RPMI8226 (cell line): ENCODE measurements at regions not wholly inside any gene's neighbourhood (a gene's known extent, or its start where the extent isn't known, plus 50 kb on each side); places are given as distances from the start of the nearest gene placed in this dataset.
"Not testable (repeated sequence)": the region's sequence is repeated elsewhere in the genome, so short reads cannot be mapped to it uniquely, and the experiment has no call there.

Source experiments
- DNase-seq: peaks from one replicate; pipeline ENCODE4 v3.0.0-alpha.2; 2015

- no peak for DNase-seq
These were observed 309.2 kb upstream of the SPTLC3 start for GRCh38 chr20:12699374-12700228.

DNA sequence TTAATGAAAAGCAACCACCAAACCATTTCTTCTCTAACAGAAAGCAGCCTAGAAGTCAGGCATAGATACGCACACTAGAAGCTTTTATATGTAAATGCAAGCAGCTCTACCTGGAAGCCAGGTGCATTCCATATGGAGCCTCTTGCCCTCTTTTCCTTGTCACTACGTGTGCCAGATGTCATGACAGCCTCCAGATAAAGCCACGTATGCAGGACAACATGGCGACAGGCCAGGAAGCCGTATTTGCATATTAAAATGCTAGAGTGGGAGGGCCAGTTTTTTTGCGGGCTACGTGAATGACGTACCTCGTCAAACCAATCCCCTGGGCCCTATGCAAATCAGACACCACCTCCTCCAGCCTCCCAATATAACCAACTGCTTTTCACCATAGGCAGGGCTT is 308.1 kb upstream of the SPTLC3 start:
- peak; percentile 12 for DNase-seq

- DNase-seq = no peak
These were observed 306.5 kb upstream of the SPTLC3 start for GRCh38 chr20:12702312-12702711.

- DNase-seq = no peak
These were observed 293.4 kb upstream of the SPTLC3 start for GRCh38 chr20:12715371-12715770.

DNA sequence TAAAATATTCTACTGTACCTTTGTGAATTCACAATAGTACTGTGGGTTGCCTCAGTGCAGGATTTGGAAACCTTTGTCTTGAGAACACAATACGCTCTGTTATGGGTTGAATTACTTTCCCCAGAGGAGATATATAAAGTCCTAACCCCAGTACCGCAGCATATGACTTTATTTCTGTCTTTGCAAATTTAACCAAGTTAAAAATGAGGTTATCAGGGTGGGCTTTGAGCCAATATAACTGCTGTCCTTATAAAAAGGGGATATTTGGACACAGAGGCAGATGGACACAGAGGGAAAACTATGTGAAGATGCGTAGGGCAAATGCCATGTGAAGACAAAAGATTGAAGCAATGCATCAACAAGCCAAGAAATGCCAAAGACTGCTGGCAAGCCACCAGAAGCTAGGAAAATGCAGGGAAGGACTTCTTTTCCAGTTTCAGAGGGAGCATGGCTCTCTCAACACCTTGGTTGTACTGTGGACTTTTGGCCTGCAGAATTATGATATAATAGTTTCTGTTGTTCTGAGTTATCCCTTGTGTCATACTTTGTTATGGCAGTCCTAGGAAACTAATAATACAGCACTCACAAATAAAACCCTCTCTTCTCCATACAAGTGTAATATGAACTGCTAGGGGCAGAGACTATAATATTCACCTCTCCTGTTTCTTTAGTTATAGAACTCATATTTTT is 292.6 kb upstream of the SPTLC3 start:
- DNase-seq = no peak

DNA sequence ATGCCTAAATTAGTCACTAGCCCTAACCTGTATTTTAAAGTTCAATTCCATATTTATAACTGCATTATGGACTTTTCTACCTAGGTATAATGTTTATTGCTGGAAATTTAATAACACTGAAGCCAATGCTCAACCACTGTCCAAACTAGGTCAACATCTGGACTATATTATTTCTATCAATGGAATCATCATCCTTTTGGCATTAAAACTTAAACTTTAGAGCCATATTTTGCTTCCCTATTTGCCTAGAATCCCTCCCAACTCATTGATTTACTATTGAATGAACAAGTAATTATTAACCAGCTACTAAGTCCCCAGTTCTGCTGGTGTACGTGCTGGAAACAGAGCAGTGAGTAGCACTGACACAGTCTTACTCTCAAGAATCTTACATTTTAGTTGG is 291.7 kb upstream of the SPTLC3 start:
- no peak for DNase-seq

DNA sequence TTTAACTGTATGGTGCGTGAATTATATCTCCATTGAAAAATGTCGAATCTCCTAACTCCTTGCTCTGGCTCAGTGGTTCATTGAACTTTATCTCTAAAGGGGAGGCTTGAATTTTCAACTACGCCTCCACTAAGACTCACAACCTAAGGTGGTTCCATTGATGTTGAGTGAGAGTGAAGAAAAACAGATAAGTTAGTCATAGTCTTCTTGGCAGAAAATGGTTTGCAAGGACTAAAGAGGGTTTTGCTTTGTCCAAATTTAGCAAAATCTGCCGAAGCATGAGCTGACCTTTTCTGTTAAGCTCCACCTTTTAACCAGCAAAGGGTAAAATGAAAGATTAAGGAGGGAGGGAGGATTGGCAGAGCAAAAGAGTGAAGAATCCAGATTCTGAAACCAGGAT is 290.2 kb upstream of the SPTLC3 start:
- no peak for DNase-seq

DNA sequence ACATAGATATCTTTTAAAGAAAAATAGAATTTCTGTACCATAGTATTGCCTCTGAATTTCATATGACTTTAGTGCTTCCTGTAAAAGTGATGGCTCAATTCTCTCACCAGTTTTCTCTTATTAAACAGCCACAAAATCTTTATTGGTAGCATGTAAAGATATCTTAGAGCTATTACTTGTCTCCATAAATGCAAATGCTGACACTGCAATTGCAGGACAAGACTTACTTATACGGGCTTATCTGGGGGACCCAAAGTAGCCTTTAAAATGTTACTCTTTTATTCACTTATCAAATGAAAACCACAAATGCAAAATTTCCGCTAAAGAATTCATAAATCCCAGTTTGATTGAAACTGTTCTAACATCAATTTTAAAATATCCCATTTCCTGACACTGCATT is 287.1 kb upstream of the SPTLC3 start:
- no peak for DNase-seq

GRCh38 chr20:12722091-12722490 is 286.7 kb upstream of the SPTLC3 start:
- DNase-seq = no peak

DNA sequence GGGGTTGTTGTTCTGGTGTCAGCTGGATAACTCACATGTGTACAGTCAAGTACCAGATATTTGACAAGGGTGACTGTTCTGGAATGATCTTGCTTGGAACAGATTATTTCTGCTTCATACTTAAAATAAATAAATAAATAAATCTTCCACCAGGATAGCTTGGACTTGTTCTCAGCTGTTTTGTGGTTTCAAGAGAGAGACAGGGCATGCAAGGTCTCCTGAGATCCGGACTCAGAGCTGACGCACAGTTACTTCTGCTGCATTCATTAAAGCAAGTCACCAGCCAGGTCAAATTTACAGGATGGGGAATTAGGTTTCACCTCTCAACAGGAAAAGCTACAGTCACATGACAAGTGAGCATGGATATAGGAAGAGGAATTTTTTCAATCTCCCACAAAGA is 285.0 kb upstream of the SPTLC3 start:
- no peak for DNase-seq

- DNase-seq = no peak
These were observed 280.0 kb upstream of the SPTLC3 start for GRCh38 chr20:12728782-12729181.

GRCh38 chr20:12729326-12729725 is 279.4 kb upstream of the SPTLC3 start:
- DNase-seq = no peak

DNA sequence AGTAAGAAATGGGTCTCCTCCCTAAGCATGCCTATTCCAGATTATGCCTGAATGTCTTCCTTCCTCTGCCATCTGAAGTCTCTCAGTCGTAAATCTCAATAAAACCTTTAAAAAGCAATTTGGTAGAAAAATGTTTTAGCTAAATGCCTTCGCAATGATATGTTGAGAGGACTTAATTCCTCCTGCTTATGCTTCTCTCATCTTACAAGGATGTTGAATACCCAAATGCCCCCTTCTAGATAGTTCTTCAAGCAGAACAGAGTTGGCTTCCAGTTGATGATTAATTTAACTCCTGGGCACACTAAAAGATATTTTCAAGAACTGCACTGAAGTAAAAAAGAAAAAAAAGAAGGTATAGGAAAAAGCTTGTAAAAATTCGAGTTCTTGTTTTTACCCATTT is 275.0 kb upstream of the SPTLC3 start:
- no peak for DNase-seq

- DNase-seq = no peak
These were observed 271.3 kb upstream of the SPTLC3 start for GRCh38 chr20:12737497-12737896.

DNA sequence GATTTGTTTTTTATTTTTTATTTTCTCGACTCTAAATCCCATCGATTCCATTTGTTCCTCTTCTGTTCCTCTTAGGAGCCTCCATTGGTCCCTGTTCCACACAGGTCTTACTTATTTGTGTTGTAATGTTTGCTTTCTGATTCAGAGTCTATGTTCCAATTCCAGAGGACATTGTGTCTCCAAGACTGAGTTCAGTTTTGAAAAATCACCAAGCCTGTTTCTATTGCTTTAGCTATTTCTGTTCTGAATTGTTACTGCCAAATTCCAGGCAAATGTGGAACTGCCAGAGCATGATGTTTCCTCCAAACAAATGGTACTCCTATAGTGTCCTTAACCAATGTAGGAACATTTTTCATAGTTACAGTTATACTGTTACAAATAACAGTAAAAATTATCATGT is 270.9 kb upstream of the SPTLC3 start:
- no peak for DNase-seq

DNA sequence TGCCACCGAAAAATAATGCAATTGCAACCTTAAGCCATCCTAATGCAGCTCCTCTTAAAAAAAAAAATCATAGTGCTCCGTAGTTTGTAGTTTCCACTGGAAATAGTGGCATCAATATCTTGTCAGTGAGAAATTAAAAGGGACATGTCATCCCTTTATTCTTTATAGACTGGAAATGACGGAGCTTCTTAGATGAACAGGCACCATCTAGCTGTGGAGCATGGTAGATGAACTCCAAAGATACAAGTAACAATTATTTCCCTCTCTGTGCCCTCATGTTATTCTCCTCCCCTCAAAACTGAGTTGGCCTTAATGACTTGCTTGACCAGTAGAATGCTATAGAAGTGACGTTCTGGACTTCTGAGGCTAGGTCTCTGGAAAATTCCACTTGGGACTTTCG is 268.1 kb upstream of the SPTLC3 start:
- DNase-seq = no peak

- DNase-seq = no peak
These were observed 264.7 kb upstream of the SPTLC3 start for GRCh38 chr20:12744037-12744436.

GRCh38 chr20:12748359-12748994 is 260.3 kb upstream of the SPTLC3 start:
- DNase-seq = peak; percentile 7

GRCh38 chr20:12750221-12750620 is 258.6 kb upstream of the SPTLC3 start:
- DNase-seq = peak; percentile 23

GRCh38 chr20:12752900-12753693 is 255.7 kb upstream of the SPTLC3 start:
- not testable (repeated sequence) for DNase-seq

DNA sequence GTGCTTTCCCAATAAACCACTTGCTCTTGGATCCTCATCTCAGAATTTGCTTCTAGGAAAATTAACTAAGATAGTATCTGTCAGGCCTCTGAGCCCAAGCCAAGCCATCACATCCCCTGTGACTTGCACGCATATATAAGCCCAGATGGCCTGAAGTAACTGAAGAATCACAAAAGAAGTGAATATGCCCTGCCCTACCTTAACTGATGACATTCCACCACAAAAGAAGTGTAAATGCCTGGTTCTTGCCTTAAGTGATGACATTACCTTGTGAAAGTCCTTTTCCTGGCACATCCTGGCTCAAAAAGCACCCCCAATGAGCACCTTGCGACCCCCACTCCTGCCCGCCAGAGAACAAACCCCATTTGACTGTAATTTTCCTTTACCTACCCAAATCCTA is 255.0 kb upstream of the SPTLC3 start:
- not testable (repeated sequence) for DNase-seq

GRCh38 chr20:12759493-12759892 is 249.3 kb upstream of the SPTLC3 start:
- not testable (repeated sequence) for DNase-seq

DNA sequence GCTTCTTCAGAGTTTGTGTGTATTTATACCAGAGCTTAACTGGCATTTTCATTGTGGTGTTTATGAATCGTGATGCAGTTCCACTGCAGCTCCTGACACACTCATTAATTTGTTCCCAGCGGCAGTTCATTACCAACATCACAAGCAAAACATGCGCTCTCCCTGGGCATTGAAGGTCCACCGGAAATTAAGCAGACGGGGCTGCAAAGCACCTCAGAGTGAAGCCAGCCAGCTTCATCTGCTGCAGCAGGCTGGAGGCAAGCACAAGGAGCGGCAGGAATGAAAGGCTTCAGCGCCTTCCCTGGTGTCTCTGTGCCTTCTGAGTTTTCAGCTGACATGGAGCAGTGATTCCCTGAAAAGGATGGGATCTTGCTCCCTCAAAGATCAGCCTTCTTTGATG is 246.0 kb upstream of the SPTLC3 start:
- DNase-seq = peak; percentile 5
